Transverse colon (tissue), 3 donors: ENCODE measurements at regions not wholly inside any gene's neighbourhood (a gene's known extent, or its start where the extent isn't known, plus 50 kb on each side); places are given as distances from the start of the nearest gene placed in this dataset.

ENCODE experiments used
- CTCF ChIP-seq, 5 experiments: fragments of 200-600 bp in 3 of 5; fragments of 450-650 bp in 2 of 5; sonication (generic) in 3 of 5; IDR thresholded peaks; 1 replicate in 2 of 5; 2 replicates in 3 of 5; pipeline ENCODE4 v1.5.1; 2016 to 2017; ENCODE audit warnings: antibody characterized with exemption in 5 of 5, inconsistent platforms in 3 of 5, mild to moderate bottlenecking in 2 of 5, moderate library complexity in 1 of 5
- POLR2A ChIP-seq: fragments of 450-650 bp; IDR thresholded peaks from one replicate; pipeline ENCODE4 v1.6.1; 2016; ENCODE audit warnings: antibody characterized with exemption, mild to moderate bottlenecking, moderate library complexity

DNA sequence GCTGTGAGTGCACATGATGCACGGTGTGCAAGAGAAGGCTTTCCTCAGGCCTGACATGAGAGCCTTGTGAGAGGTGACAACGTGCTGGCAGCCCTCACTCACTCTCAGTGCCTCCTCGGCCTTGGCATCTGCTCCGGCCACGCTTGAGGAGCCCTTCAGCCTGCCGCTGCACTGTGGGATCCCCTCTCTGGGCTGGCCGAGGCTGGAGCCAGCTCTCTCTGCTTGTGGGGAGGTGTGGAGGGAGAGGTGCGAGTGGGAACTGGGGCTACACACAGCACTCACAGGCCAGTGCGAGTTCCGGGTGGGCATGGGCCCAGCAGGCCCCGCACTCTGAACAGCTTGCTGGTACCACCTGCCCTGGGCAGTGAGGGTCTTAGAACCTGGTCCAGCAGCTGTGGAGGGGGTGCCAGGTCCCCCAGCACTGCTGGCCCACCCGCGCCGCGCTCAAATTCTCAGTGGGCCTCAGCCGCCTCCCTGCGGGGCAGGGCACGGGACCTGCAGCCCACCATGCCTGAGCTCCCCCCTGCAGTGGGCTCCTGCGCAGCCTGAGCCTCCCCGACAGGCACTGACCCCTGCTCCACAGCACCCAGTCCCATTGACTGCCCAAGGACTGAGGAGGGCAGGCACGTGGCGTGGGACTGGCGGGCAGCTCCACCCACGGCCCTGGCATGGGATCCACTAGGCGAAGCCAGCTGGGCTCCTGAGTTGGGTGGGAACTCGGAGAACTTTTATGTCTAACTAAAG is 74.9 kb upstream of the BMP5 start:
- no peak for TF ChIP-seq CTCF (IDR thresholded peaks at IDR 0.05)
- no peak for TF ChIP-seq POLR2A
